Stimulated activated CD4-positive, alpha-beta T cell treated with anti-CD3 and anti-CD28 coated beads, Interleukin-12 subunit alpha, Interleukin-12 subunit beta, amount 100 ng/mL, for 4 hours (primary cell): ENCODE measurements at regions not wholly inside any gene's neighbourhood (a gene's known extent, or its start where the extent isn't known, plus 50 kb on each side); places are given as distances from the start of the nearest gene placed in this dataset.
"Not testable (repeated sequence)": the region's sequence is repeated elsewhere in the genome, so short reads cannot be mapped to it uniquely, and the experiment has no call there.

ENCODE experiments used
- DNase-seq: peaks from one replicate; pipeline ENCODE4 v3.0.0-alpha.2; 2020

GRCh38 chr2:36035137-36035536 is 320.4 kb upstream of the CRIM1 start:
- DNase-seq: no peak

- DNase-seq: no peak
These were observed 323.5 kb upstream of the CRIM1 start for GRCh38 chr2:36032046-36032445.

- DNase-seq: no peak
These were observed 324.1 kb upstream of the CRIM1 start for GRCh38 chr2:36031471-36031870.

GRCh38 chr2:36027616-36028015 is 328.0 kb upstream of the CRIM1 start:
- no peak for DNase-seq

GRCh38 chr2:36013064-36013463 is 342.5 kb upstream of the CRIM1 start:
- no peak for DNase-seq

GRCh38 chr2:36006444-36006843 is 349.1 kb upstream of the CRIM1 start:
- DNase-seq: no peak

- no peak for DNase-seq
These were observed 352.6 kb upstream of the CRIM1 start for GRCh38 chr2:36002941-36003340.

GRCh38 chr2:35997488-35997887 is 358.1 kb upstream of the CRIM1 start:
- no peak for DNase-seq

- no peak for DNase-seq
These were observed 366.1 kb upstream of the CRIM1 start for GRCh38 chr2:35989503-35989902.

GRCh38 chr2:35989040-35989439 is 366.5 kb upstream of the CRIM1 start:
- no peak for DNase-seq

GRCh38 chr2:35986871-35987270 is 368.7 kb upstream of the CRIM1 start:
- no peak for DNase-seq

GRCh38 chr2:35978218-35978617 is 377.4 kb upstream of the CRIM1 start:
- no peak for DNase-seq

- DNase-seq: no peak
These were observed 379.0 kb upstream of the CRIM1 start for GRCh38 chr2:35976611-35977010.

GRCh38 chr2:35973737-35974132 is 381.8 kb upstream of the CRIM1 start:
- no peak for DNase-seq

GRCh38 chr2:35973132-35973736 is 382.3 kb upstream of the CRIM1 start:
- no peak for DNase-seq

GRCh38 chr2:35963824-35964223 is 391.8 kb upstream of the CRIM1 start:
- DNase-seq: no peak

GRCh38 chr2:35963357-35963756 is 392.2 kb upstream of the CRIM1 start:
- no peak for DNase-seq

GRCh38 chr2:35962585-35963146 is 392.9 kb upstream of the CRIM1 start:
- DNase-seq: no peak

- DNase-seq: no peak
These were observed 395.0 kb upstream of the CRIM1 start for GRCh38 chr2:35960596-35960995.

- DNase-seq: not testable (repeated sequence)
These were observed 398.5 kb upstream of the CRIM1 start for GRCh38 chr2:35957053-35957452.

GRCh38 chr2:35946478-35946877 is 409.1 kb upstream of the CRIM1 start:
- DNase-seq: no peak

- DNase-seq: no peak
These were observed 416.7 kb upstream of the CRIM1 start for GRCh38 chr2:35938838-35939237.

GRCh38 chr2:35933031-35933430 is 422.5 kb upstream of the CRIM1 start:
- no peak for DNase-seq

GRCh38 chr2:35932276-35932963 is 423.2 kb upstream of the CRIM1 start:
- no peak for DNase-seq

- no peak for DNase-seq
These were observed 424.0 kb upstream of the CRIM1 start for GRCh38 chr2:35931626-35932025.
